Left colon (tissue), 2 donors: ENCODE measurements at regions not wholly inside any gene's neighbourhood (a gene's known extent, or its start where the extent isn't known, plus 50 kb on each side); places are given as distances from the start of the nearest gene placed in this dataset.
A peak's percentile ranks its signal among the peaks of the same experiment; 100 is the strongest.
"Not testable (repeated sequence)": the region's sequence is repeated elsewhere in the genome, so short reads cannot be mapped to it uniquely, and the experiment has no call there.

Source experiments
- ATAC-seq: fragments of 200-7000 bp; cut with Tn5 transposase; one replicate; pipeline ENCODE4 v1.9.1; 2020; ENCODE audit warnings: mild to moderate bottlenecking, moderate library complexity
- DNase-seq, 2 donors: peaks; one replicate each; pipeline ENCODE4 v3.0.0-alpha.2; 2020
- intact Hi-C, 2 donors: fragments of 100-400 bp; cut with DNase I in 1 of 2; cut with micrococcal nuclease in 1 of 2; formaldehyde crosslinking; loops; one replicate each; pipeline versions ENCODE4 v1.11.2 to v1.14.0; 2022; cut with DNase I, micrococcal nuclease
- donor health status: DM: no; HTN: no; CAD: no.
- donor health status: DM: yes; HTN: yes; CAD: no.

- no peak for DNase-seq
- intact Hi-C loops, result no loop called here
- ATAC-seq, result no peak
Measured at GRCh38 chr1:177891809-177892208, 78.0 kb downstream of the SEC16B start.

- DNase-seq (no peak), ATAC-seq (no peak)
- intact Hi-C loops, result no loop called here
Measured at GRCh38 chr1:177890479-177890878, 79.4 kb downstream of the SEC16B start.

GRCh38 chr1:177884479-177885021, 85.3 kb downstream of the SEC16B start:
- ATAC-seq, result no peak

GRCh38 chr1:177883581-177883980, 86.3 kb downstream of the SEC16B start:
- ATAC-seq (no peak), DNase-seq (no peak)
- intact Hi-C loops, result no loop called here

More at GRCh38 chr1:177884479-177885021, 85.3 kb downstream of the SEC16B start:
- DNase-seq, result no peak
- intact Hi-C loops, result no loop called here

- ATAC-seq (no peak), DNase-seq (no peak)
- intact Hi-C loops, result no loop called here
Measured at GRCh38 chr1:177880339-177880891, 89.4 kb downstream of the SEC16B start.

- intact Hi-C loops, result no loop called here
- DNase-seq (no peak), ATAC-seq (no peak)
Measured at GRCh38 chr1:177877086-177877485, 92.8 kb downstream of the SEC16B start.

- no peak for DNase-seq
- intact Hi-C loops, result no loop called here
- peak; percentile 76 for ATAC-seq
Measured at GRCh38 chr1:177873238-177873637, 96.6 kb downstream of the SEC16B start.

GRCh38 chr1:177872308-177872900, 97.5 kb downstream of the SEC16B start:
- ATAC-seq, result peak; percentile 71
- no peak for DNase-seq
- intact Hi-C loops, result no loop called here

GRCh38 chr1:177871613-177872307, 98.1 kb downstream of the SEC16B start:
- no peak for ATAC-seq
- intact Hi-C loops, result no loop called here
- no peak for DNase-seq

- ATAC-seq (no peak), DNase-seq (no peak)
- intact Hi-C loops, result no loop called here
Measured at GRCh38 chr1:177869586-177869985, 100.3 kb downstream of the SEC16B start.

GRCh38 chr1:177869011-177869410, 100.8 kb downstream of the SEC16B start:
- ATAC-seq, intact Hi-C loops, DNase-seq: not testable (repeated sequence)

- DNase-seq, result no peak
- intact Hi-C loops, result no loop called here
- no peak for ATAC-seq
Measured at GRCh38 chr1:177865807-177866206, 104.1 kb downstream of the SEC16B start.

GRCh38 chr1:177864538-177865305, 105.1 kb downstream of the SEC16B start:
- ATAC-seq, result peak; percentile 31
- no peak for DNase-seq
- intact Hi-C loops, result no loop called here

- intact Hi-C loops, result no loop called here
- ATAC-seq, result no peak
- DNase-seq, result no peak
Measured at GRCh38 chr1:177863796-177864195, 106.1 kb downstream of the SEC16B start.

- no peak for ATAC-seq
- intact Hi-C loops, result no loop called here
- DNase-seq, result no peak
Measured at GRCh38 chr1:177862916-177863315, 106.9 kb downstream of the SEC16B start.

GRCh38 chr1:177859572-177859971, 110.3 kb downstream of the SEC16B start:
- DNase-seq (no peak), ATAC-seq (no peak)
- intact Hi-C loops, result no loop called here

- intact Hi-C loops, result no loop called here
- ATAC-seq (no peak), DNase-seq (no peak)
Measured at GRCh38 chr1:177858332-177858821, 111.5 kb downstream of the SEC16B start.

- DNase-seq (no peak), ATAC-seq (no peak)
- intact Hi-C loops, result no loop called here
Measured at GRCh38 chr1:177857285-177857684, 112.6 kb downstream of the SEC16B start.

- DNase-seq (no peak), ATAC-seq (no peak)
- intact Hi-C loops, result no loop called here
Measured at GRCh38 chr1:177854951-177855350, 114.9 kb downstream of the SEC16B start.
